ENCODE measurements at regions not wholly inside any gene's neighbourhood (a gene's known extent, or its start where the extent isn't known, plus 50 kb on each side); places are given as distances from the start of the nearest gene placed in this dataset.

DNA sequence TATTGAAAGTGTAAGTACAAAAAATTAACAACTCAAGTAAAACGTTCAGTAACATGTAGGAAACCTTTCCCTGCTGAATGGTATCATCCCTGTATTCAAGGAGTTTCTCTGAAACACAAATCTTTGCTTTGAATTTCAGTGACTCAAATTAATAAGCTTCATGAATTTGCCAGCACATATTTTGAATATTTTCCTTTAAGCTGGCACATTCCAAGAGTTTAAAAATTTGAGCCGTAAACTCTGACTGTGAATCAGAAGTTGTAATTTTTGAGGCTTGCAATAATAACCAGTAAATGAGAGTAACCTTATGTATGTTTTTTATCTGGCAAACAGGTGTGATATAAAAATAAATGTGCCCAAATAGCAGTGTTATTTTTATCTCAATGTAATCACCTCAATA lies 1722.6 kb upstream of the PRR20A start:
- Mint-ChIP-seq H3K9me3 (peaks cover 18% of the 10 kb centered on the region), H3K27ac (no peak overlapping the region), H3K36me3 (ENCODE audit: low read depth) (no peaks in the 10 kb centered on the region), H3K27me3 (ENCODE audit: low read depth) (no peaks in the 10 kb centered on the region), H3K4me1 (ENCODE audit: low read depth) (no peaks in the 10 kb centered on the region), H3K4me3 (no peak overlapping the region)
- no peak for DNase-seq (ENCODE audit: low spot score)

DNA sequence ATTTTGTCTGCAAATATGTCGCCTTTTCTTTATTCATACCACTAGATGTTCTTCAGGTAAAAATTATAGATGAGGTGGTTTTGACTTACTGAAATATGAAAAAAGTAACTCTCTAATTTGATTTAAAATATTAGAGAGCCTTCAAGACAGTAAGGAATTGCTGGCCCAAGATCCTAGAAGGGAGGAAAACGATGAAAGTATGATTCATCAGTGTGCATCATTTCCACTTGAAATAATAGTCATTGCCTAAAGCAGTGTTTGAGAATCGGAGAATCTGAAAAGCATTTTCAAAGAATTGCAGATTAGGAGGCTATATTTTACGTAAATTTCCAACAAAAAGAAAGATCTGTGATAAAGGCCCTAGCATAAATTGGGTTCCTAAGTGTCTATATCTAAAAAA lies 1707.9 kb upstream of the PRR20A start:
- no peak for DNase-seq (ENCODE audit: low spot score)

GRCh38 chr13:55437162-55437561 lies 1703.6 kb upstream of the PRR20A start:
- H3K27me3 Mint-ChIP-seq (ENCODE audit: low read depth) = no peaks in the 10 kb centered on the region
- H3K36me3 Mint-ChIP-seq (ENCODE audit: low read depth) = no peaks in the 10 kb centered on the region
- no peak for DNase-seq (ENCODE audit: low spot score)
- no peak overlapping the region for H3K4me3 Mint-ChIP-seq
- H3K27ac Mint-ChIP-seq = no peak overlapping the region
- H3K9me3 Mint-ChIP-seq = peaks cover 46% of the 10 kb centered on the region
- no peaks in the 10 kb centered on the region for H3K4me1 Mint-ChIP-seq (ENCODE audit: low read depth)

More for the DNA sequence above, 1707.9 kb upstream of the PRR20A start:
- no peaks in the 10 kb centered on the region for H3K27me3 Mint-ChIP-seq (ENCODE audit: low read depth)
- peaks cover 49% of the 10 kb centered on the region for H3K9me3 Mint-ChIP-seq
- H3K4me3 Mint-ChIP-seq = no peak overlapping the region
- H3K36me3 Mint-ChIP-seq (ENCODE audit: low read depth) = no peaks in the 10 kb centered on the region
- no peak overlapping the region for H3K27ac Mint-ChIP-seq
- no peaks in the 10 kb centered on the region for H3K4me1 Mint-ChIP-seq (ENCODE audit: low read depth)

GRCh38 chr13:55439450-55439849 lies 1701.3 kb upstream of the PRR20A start:
- Mint-ChIP-seq H3K27me3 (ENCODE audit: low read depth) (no peaks in the 10 kb centered on the region), H3K27ac (no peak overlapping the region), H3K4me1 (ENCODE audit: low read depth) (no peaks in the 10 kb centered on the region), H3K36me3 (ENCODE audit: low read depth) (no peaks in the 10 kb centered on the region), H3K4me3 (no peak overlapping the region), H3K9me3 (peaks cover 44% of the 10 kb centered on the region)
- no peak for DNase-seq (ENCODE audit: low spot score)

DNA sequence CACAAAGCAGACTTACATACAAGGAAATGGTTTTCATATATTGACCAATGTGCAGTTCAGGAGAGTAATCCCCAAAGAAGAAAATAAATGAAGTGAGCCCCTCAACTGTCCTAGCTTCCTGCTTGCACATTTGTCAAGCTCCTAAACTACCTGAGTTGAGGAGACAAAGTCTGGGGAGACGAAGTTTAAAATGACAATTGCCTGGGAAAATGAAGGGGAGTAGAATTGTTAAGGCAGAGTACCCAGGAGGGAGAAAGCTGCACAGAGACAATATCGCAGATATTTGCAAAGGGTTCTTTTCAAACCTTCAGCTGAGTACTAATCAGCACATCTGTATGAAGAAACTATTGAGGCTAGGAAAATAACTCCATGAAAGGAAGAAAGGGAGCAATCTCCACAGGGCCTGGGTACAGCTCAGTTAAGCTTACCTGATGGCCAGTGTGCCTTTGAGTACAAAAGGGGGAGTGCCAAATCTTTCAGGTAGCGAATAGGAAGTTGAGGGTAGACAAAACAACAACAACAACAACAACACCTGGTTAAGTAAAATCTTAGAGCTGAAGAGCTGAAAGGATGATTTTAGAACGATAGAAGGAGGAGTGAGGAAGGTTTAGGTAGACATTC lies 1700.1 kb upstream of the PRR20A start:
- Mint-ChIP-seq H3K9me3 (peaks cover 38% of the 10 kb centered on the region), H3K36me3 (ENCODE audit: low read depth) (no peaks in the 10 kb centered on the region), H3K4me1 (ENCODE audit: low read depth) (no peaks in the 10 kb centered on the region), H3K27ac (no peak overlapping the region), H3K27me3 (ENCODE audit: low read depth) (no peaks in the 10 kb centered on the region), H3K4me3 (no peak overlapping the region)
- no peak for DNase-seq (ENCODE audit: low spot score)

- no peak for DNase-seq (ENCODE audit: low spot score)
- Mint-ChIP-seq H3K4me1 (ENCODE audit: low read depth) (no peaks in the 10 kb centered on the region), H3K27ac (no peak overlapping the region), H3K4me3 (no peak overlapping the region), H3K27me3 (ENCODE audit: low read depth) (no peaks in the 10 kb centered on the region), H3K36me3 (ENCODE audit: low read depth) (no peaks in the 10 kb centered on the region), H3K9me3 (peaks cover 17% of the 10 kb centered on the region)
Measured at GRCh38 chr13:55464222-55464621, 1676.5 kb upstream of the PRR20A start.

GRCh38 chr13:55467476-55467875 lies 1673.2 kb upstream of the PRR20A start:
- H3K9me3 Mint-ChIP-seq = peaks cover 26% of the 10 kb centered on the region
- H3K4me1 Mint-ChIP-seq (ENCODE audit: low read depth) = no peaks in the 10 kb centered on the region
- no peaks in the 10 kb centered on the region for H3K27me3 Mint-ChIP-seq (ENCODE audit: low read depth)
- DNase-seq (ENCODE audit: low spot score) = no peak
- H3K4me3 Mint-ChIP-seq = no peak overlapping the region
- no peak overlapping the region for H3K27ac Mint-ChIP-seq
- no peaks in the 10 kb centered on the region for H3K36me3 Mint-ChIP-seq (ENCODE audit: low read depth)

- Mint-ChIP-seq H3K36me3 (ENCODE audit: low read depth) (no peaks in the 10 kb centered on the region), H3K9me3 (peaks cover 33% of the 10 kb centered on the region), H3K27me3 (ENCODE audit: low read depth) (no peaks in the 10 kb centered on the region), H3K4me1 (ENCODE audit: low read depth) (no peaks in the 10 kb centered on the region), H3K4me3 (no peak overlapping the region), H3K27ac (no peak overlapping the region)
- DNase-seq (ENCODE audit: low spot score) = no peak
Measured at GRCh38 chr13:55483626-55484158, 1657.0 kb upstream of the PRR20A start.

GRCh38 chr13:55493297-55493696 lies 1647.4 kb upstream of the PRR20A start:
- H3K4me3 Mint-ChIP-seq = no peak overlapping the region
- H3K27ac Mint-ChIP-seq = no peak overlapping the region
- peaks cover 49% of the 10 kb centered on the region for H3K9me3 Mint-ChIP-seq
- H3K4me1 Mint-ChIP-seq (ENCODE audit: low read depth) = no peaks in the 10 kb centered on the region
- H3K36me3 Mint-ChIP-seq (ENCODE audit: low read depth) = no peaks in the 10 kb centered on the region
- H3K27me3 Mint-ChIP-seq (ENCODE audit: low read depth) = no peaks in the 10 kb centered on the region
- no peak for DNase-seq (ENCODE audit: low spot score)

GRCh38 chr13:55497486-55497885 lies 1643.2 kb upstream of the PRR20A start:
- no peak overlapping the region for H3K4me3 Mint-ChIP-seq
- H3K36me3 Mint-ChIP-seq (ENCODE audit: low read depth) = no peaks in the 10 kb centered on the region
- no peaks in the 10 kb centered on the region for H3K4me1 Mint-ChIP-seq (ENCODE audit: low read depth)
- no peak for DNase-seq (ENCODE audit: low spot score)
- no peaks in the 10 kb centered on the region for H3K27me3 Mint-ChIP-seq (ENCODE audit: low read depth)
- peaks cover 44% of the 10 kb centered on the region for H3K9me3 Mint-ChIP-seq
- H3K27ac Mint-ChIP-seq = no peak overlapping the region

DNA sequence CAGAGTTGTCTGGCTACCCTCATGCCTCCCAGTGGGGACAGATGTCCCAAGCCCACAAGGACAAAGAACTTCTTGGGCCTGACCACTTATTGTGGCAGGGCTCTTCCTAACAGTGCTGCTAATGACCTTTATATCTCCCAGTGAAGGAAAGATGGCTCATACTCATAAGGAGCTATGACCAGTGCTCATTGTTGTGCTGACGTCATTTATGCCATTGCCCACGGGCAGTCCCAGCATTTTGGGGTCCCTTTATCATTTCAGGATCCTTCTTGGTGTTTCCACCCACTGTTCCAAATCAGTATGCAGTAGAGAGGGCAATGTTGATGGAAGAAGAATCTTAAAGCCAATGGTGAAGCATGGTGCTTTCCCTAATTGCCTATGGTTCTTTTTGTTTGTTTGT lies 1640.0 kb upstream of the PRR20A start:
- H3K4me3 Mint-ChIP-seq = no peak overlapping the region
- no peak for DNase-seq (ENCODE audit: low spot score)
- no peaks in the 10 kb centered on the region for H3K36me3 Mint-ChIP-seq (ENCODE audit: low read depth)
- no peaks in the 10 kb centered on the region for H3K4me1 Mint-ChIP-seq (ENCODE audit: low read depth)
- peaks cover 55% of the 10 kb centered on the region for H3K9me3 Mint-ChIP-seq
- no peak overlapping the region for H3K27ac Mint-ChIP-seq
- H3K27me3 Mint-ChIP-seq (ENCODE audit: low read depth) = no peaks in the 10 kb centered on the region

GRCh38 chr13:55516610-55517009 lies 1624.1 kb upstream of the PRR20A start:
- H3K27me3 Mint-ChIP-seq (ENCODE audit: low read depth) = no peaks in the 10 kb centered on the region
- DNase-seq (ENCODE audit: low spot score) = no peak
- H3K9me3 Mint-ChIP-seq = peaks cover 8% of the 10 kb centered on the region
- no peaks in the 10 kb centered on the region for H3K4me1 Mint-ChIP-seq (ENCODE audit: low read depth)
- no peaks in the 10 kb centered on the region for H3K36me3 Mint-ChIP-seq (ENCODE audit: low read depth)
- H3K4me3 Mint-ChIP-seq = no peak overlapping the region
- no peak overlapping the region for H3K27ac Mint-ChIP-seq

DNA sequence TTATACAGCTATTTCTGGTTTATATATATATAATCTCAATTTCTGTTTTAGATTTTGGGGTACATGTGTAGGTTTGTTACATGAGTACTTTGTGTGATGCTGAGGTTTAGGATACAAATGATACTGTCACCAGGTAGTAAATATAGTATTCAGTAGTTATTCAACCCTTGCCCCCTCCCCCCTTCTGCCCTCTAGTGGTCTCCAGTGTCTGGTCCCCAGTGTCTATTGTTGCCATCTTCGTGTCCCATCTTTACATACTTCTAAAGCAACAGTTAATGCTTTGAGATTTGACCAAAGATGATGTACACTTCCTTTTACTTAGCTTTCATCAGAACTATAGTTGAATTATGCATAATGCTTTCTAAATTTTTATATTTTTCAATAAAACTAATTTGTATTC lies 1623.4 kb upstream of the PRR20A start:
- H3K27me3 Mint-ChIP-seq (ENCODE audit: low read depth) = no peaks in the 10 kb centered on the region
- no peak for DNase-seq (ENCODE audit: low spot score)
- H3K4me1 Mint-ChIP-seq (ENCODE audit: low read depth) = no peaks in the 10 kb centered on the region
- no peak overlapping the region for H3K4me3 Mint-ChIP-seq
- H3K36me3 Mint-ChIP-seq (ENCODE audit: low read depth) = no peaks in the 10 kb centered on the region
- H3K9me3 Mint-ChIP-seq = peaks cover 8% of the 10 kb centered on the region
- H3K27ac Mint-ChIP-seq = no peak overlapping the region

GRCh38 chr13:55528434-55528833 lies 1612.3 kb upstream of the PRR20A start:
- Mint-ChIP-seq H3K27me3 (ENCODE audit: low read depth) (no peaks in the 10 kb centered on the region), H3K36me3 (ENCODE audit: low read depth) (no peaks in the 10 kb centered on the region), H3K4me3 (no peak overlapping the region), H3K9me3 (peaks cover 19% of the 10 kb centered on the region), H3K4me1 (ENCODE audit: low read depth) (no peaks in the 10 kb centered on the region), H3K27ac (no peak overlapping the region)
- no peak for DNase-seq (ENCODE audit: low spot score)

GRCh38 chr13:55534306-55534705 lies 1606.4 kb upstream of the PRR20A start:
- no peaks in the 10 kb centered on the region for H3K36me3 Mint-ChIP-seq (ENCODE audit: low read depth)
- no peaks in the 10 kb centered on the region for H3K27me3 Mint-ChIP-seq (ENCODE audit: low read depth)
- no peaks in the 10 kb centered on the region for H3K4me1 Mint-ChIP-seq (ENCODE audit: low read depth)
- DNase-seq (ENCODE audit: low spot score) = no peak
- no peak overlapping the region for H3K27ac Mint-ChIP-seq
- H3K9me3 Mint-ChIP-seq = peaks cover 20% of the 10 kb centered on the region
- H3K4me3 Mint-ChIP-seq = no peak overlapping the region

Data from T-helper 2 cell treated with Interferon-gamma antibody and Interleukin-4, amounts not matched to agents 5 μg/mL and 100 μg/mL, for 36 hours (primary cell).